ENCODE measurements at regions not wholly inside any gene's neighbourhood (a gene's known extent, or its start where the extent isn't known, plus 50 kb on each side); places are given as distances from the start of the nearest gene placed in this dataset.

GRCh38 chr9:108109927-108110690 lies 620.5 kb upstream of the KLF4 start:
- Histone ChIP-seq H4K20me1 (ENCODE audit: insufficient read depth, low read length, poor library complexity, severe bottlenecking) (no peaks in the 10 kb centered on the region), H3K9ac (ENCODE audit: low read depth, low read length, poor library complexity, severe bottlenecking) (no peak overlapping the region), H3K9me2 (replicated peaks; ENCODE audit: low read depth, low read length) (no peaks in the 10 kb centered on the region), H3K4me1 (ENCODE audit: insufficient read depth, low read length, poor library complexity, severe bottlenecking) (no peaks in the 10 kb centered on the region), H3K4me2 (ENCODE audit: low read depth, low read length, poor library complexity, severe bottlenecking) (no peak overlapping the region), H3K9me3 (ENCODE audit: insufficient read depth, low read depth, low read length) (no peaks in the 10 kb centered on the region; the same call in 1 of the 2 replicates), H3K4me3 (ENCODE audit: low read length, poor library complexity, severe bottlenecking) (no peak overlapping the region), H3K27me3 (ENCODE audit: insufficient read depth, low read length, poor library complexity, severe bottlenecking) (no peaks in the 10 kb centered on the region), H3F3A (ENCODE audit: low read depth) (no peaks in the 10 kb centered on the region), H3K79me2 (ENCODE audit: insufficient read depth, low read length) (no peaks in the 10 kb centered on the region), H3K36me3 (ENCODE audit: insufficient read depth, low read length) (no peaks in the 10 kb centered on the region), H2AFZ (ENCODE audit: low read length) (no peak overlapping the region)
- no peak for TF ChIP-seq CTCF (conservative IDR thresholded peaks at IDR 0.05; ENCODE audit: low read length)
- TF ChIP-seq EZH2phosphoT487 (IDR thresholded peaks at IDR 0.05; ENCODE audit: borderline replicate concordance): no peak

- Histone ChIP-seq H4K20me1 (ENCODE audit: insufficient read depth, low read length, poor library complexity, severe bottlenecking) (no peaks in the 10 kb centered on the region), H3K27me3 (ENCODE audit: insufficient read depth, low read length, poor library complexity, severe bottlenecking) (no peaks in the 10 kb centered on the region), H3K9me3 (ENCODE audit: insufficient read depth, low read depth, low read length) (no peaks in the 10 kb centered on the region; the same call in 1 of the 2 replicates), H3K9me2 (replicated peaks; ENCODE audit: low read depth, low read length) (no peaks in the 10 kb centered on the region), H3K4me2 (ENCODE audit: low read depth, low read length, poor library complexity, severe bottlenecking) (no peak overlapping the region), H3K4me1 (ENCODE audit: insufficient read depth, low read length, poor library complexity, severe bottlenecking) (no peaks in the 10 kb centered on the region), H3K79me2 (ENCODE audit: insufficient read depth, low read length) (no peaks in the 10 kb centered on the region), H3K9ac (ENCODE audit: low read depth, low read length, poor library complexity, severe bottlenecking) (no peak overlapping the region), H3K4me3 (ENCODE audit: low read length, poor library complexity, severe bottlenecking) (no peak overlapping the region), H2AFZ (ENCODE audit: low read length) (no peak overlapping the region), H3K36me3 (ENCODE audit: insufficient read depth, low read length) (no peaks in the 10 kb centered on the region), H3F3A (ENCODE audit: low read depth) (no peaks in the 10 kb centered on the region)
- TF ChIP-seq CTCF (conservative IDR thresholded peaks at IDR 0.05; ENCODE audit: low read length) (no peak), EZH2phosphoT487 (IDR thresholded peaks at IDR 0.05; ENCODE audit: borderline replicate concordance) (no peak)
These were observed 619.4 kb upstream of the KLF4 start for GRCh38 chr9:108108852-108109448.

- Histone ChIP-seq H2AFZ (ENCODE audit: low read length) (no peak overlapping the region), H4K20me1 (ENCODE audit: insufficient read depth, low read length, poor library complexity, severe bottlenecking) (no peaks in the 10 kb centered on the region), H3K9me3 (ENCODE audit: insufficient read depth, low read depth, low read length) (no peaks in the 10 kb centered on the region; the same call in 1 of the 2 replicates), H3K4me2 (ENCODE audit: low read depth, low read length, poor library complexity, severe bottlenecking) (no peak overlapping the region), H3K4me1 (ENCODE audit: insufficient read depth, low read length, poor library complexity, severe bottlenecking) (no peaks in the 10 kb centered on the region), H3K9ac (ENCODE audit: low read depth, low read length, poor library complexity, severe bottlenecking) (no peak overlapping the region), H3K9me2 (replicated peaks; ENCODE audit: low read depth, low read length) (no peaks in the 10 kb centered on the region), H3F3A (ENCODE audit: low read depth) (no peaks in the 10 kb centered on the region), H3K79me2 (ENCODE audit: insufficient read depth, low read length) (no peaks in the 10 kb centered on the region), H3K36me3 (ENCODE audit: insufficient read depth, low read length) (no peaks in the 10 kb centered on the region), H3K4me3 (ENCODE audit: low read length, poor library complexity, severe bottlenecking) (no peak overlapping the region), H3K27me3 (ENCODE audit: insufficient read depth, low read length, poor library complexity, severe bottlenecking) (no peaks in the 10 kb centered on the region)
- TF ChIP-seq EZH2phosphoT487 (IDR thresholded peaks at IDR 0.05; ENCODE audit: borderline replicate concordance) (no peak), CTCF (conservative IDR thresholded peaks at IDR 0.05; ENCODE audit: low read length) (no peak)
These were observed 618.8 kb upstream of the KLF4 start for GRCh38 chr9:108108280-108108851.

Data from Loucy (cell line).